ENCODE measurements at regions not wholly inside any gene's neighbourhood (a gene's known extent, or its start where the extent isn't known, plus 50 kb on each side); places are given as distances from the start of the nearest gene placed in this dataset.
A peak's percentile ranks its signal among the peaks of the same experiment; 100 is the strongest.

DNA sequence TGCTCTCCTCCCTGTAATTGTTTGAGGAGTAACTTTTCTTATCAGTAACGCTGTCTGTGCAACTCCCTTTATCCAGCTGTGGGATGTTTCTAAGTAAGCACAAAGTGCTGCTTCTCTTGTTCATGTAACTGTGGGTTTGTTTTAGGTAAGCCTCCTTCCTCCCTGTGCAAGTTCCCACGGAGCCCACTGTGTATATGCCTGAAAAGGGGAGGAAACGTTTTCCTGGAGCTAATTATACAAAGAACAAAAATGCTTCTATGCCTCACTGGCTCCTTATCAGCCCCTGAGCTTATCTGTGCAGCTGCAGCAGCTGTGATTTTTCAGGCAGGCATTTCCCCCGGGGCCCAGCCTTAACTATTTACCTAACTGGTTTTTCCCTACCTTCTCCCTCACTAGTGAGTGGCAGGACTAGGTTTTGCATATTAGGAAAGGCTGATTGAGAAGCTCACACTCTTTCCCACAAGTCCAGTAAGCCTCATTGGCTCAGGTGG, 593.4 kb upstream of the GHITM start:
- H2BK20ac ChIP-seq (ENCODE audit: low read length), result no peak overlapping the region
- FAIRE-seq, result no peak
- H3K18ac ChIP-seq (ENCODE audit: extremely low read depth, low read length), result no peak overlapping the region
- H4K91ac ChIP-seq (replicated peaks; ENCODE audit: insufficient read length, low read length), result no peak overlapping the region
- no peak overlapping the region for H3K56ac ChIP-seq (replicated peaks; ENCODE audit: insufficient read length, low read depth, low read length)
- H2BK12ac ChIP-seq (ENCODE audit: low read depth, low read length), result no peak overlapping the region
- no peak overlapping the region for H3K4me3 ChIP-seq (ENCODE audit: extremely low read depth in 1 of 4, insufficient read depth in 2 of 4, low read depth in 3 of 4, low read length in 4 of 4)
- H3K4me2 ChIP-seq (ENCODE audit: insufficient read depth in 1 of 2, low read depth in 2 of 2, low read length in 2 of 2), result no peak overlapping the region
- H4K8ac ChIP-seq (ENCODE audit: extremely low read depth, insufficient read depth, low read length), result no peak overlapping the region
- 0 out of 2 replicates have a peak overlapping the region, but pooled peaks have one; percentile 82 for H2AFZ ChIP-seq (ENCODE audit: low read length)
- DNase-seq (ENCODE audit: low read depth in 1 of 2, low spot score in 2 of 2), result no peak
- H2AK5ac ChIP-seq (ENCODE audit: low read depth, low read length), result no peak overlapping the region
- H2BK5ac ChIP-seq (ENCODE audit: low read depth, low read length), result no peak overlapping the region
- 66% methylated on average over 4 of the region's 4 CpGs; no CpG with 5 or more reads in 1 of the 2 experiments for WGBS, 2 experiments (ENCODE audit: extremely low coverage in 1 of 2, insufficient coverage in 1 of 2, insufficient read length in 1 of 2, insufficient replicate concordance in 2 of 2, low coverage in 1 of 2, low lambda C conversion rate in 2 of 2, missing lambda C conversion rate in 1 of 2)
- no peaks in the 10 kb centered on the region for H3K27me3 ChIP-seq (replicated peaks in 1 of 4; ENCODE audit: control insufficient read depth in 3 of 4, extremely low read depth in 1 of 4, insufficient read depth in 3 of 4, low read length in 3 of 4)
- H3K4me1 ChIP-seq (replicated peaks in 1 of 4; ENCODE audit: control insufficient read depth in 3 of 4, insufficient read depth in 4 of 4, low read length in 3 of 4), result peaks cover 0 to 14% (median 3%) of the 10 kb centered on the region in 4 experiments; a peak in 3 of 7 replicates
- no peaks in the 10 kb centered on the region for H3K79me2 ChIP-seq (ENCODE audit: control insufficient read depth in 1 of 2, insufficient read depth in 2 of 2, low read length in 2 of 2)
- no peak overlapping the region for H3K4ac ChIP-seq (replicated peaks; ENCODE audit: insufficient read length, low read depth, low read length)
- H3K36me3 ChIP-seq (ENCODE audit: control insufficient read depth in 2 of 4, insufficient read depth in 4 of 4, low read length in 3 of 4), result no peaks in the 10 kb centered on the region
- H3K27ac ChIP-seq (ENCODE audit: low read depth, low read length), result no peak overlapping the region
- ChIA-PET POLR2A (ENCODE audit: partially characterized antibody) (no interaction called here), CTCF (ENCODE audit: partially characterized antibody) (interaction anchor here (1.2 to 2.3 kb wide), 3 partner anchors 8 to 325 kb away, joined by 3 to 10 read pairs (median 4); no protein-coding TSS in a partner anchor)
- H3K23ac ChIP-seq (ENCODE audit: insufficient read length), result no peak overlapping the region
- H3K79me1 ChIP-seq (ENCODE audit: low read depth, low read length), result no peaks in the 10 kb centered on the region
- no peaks in the 10 kb centered on the region for H3K9me3 ChIP-seq (ENCODE audit: insufficient read depth in 2 of 2, low read depth in 1 of 2, low read length in 1 of 2)
- H3K14ac ChIP-seq (ENCODE audit: insufficient read length), result no peak overlapping the region
- no peaks in the 10 kb centered on the region for H3K23me2 ChIP-seq (ENCODE audit: low read depth, low read length)
- H2BK120ac ChIP-seq (replicated peaks; ENCODE audit: low read depth, low read length), result no peak overlapping the region
- no peak overlapping the region for H2BK15ac ChIP-seq (ENCODE audit: low read length)
- H4K5ac ChIP-seq (ENCODE audit: insufficient read length, low read depth, low read length), result no peak overlapping the region
- H3K9ac ChIP-seq (replicated peaks in 1 of 4; ENCODE audit: extremely low read depth in 1 of 4, low read depth in 3 of 4, low read length in 3 of 4), result no peak overlapping the region
- H4K20me1 ChIP-seq (replicated peaks in 1 of 2; ENCODE audit: control insufficient read depth in 1 of 2, insufficient read depth in 2 of 2, low read length in 2 of 2), result no peaks in the 10 kb centered on the region
- TF ChIP-seq EGR1 (IDR thresholded peaks at IDR 0.05; ENCODE audit: borderline replicate concordance, low read depth, low read length) (no peak), GTF2F1 (IDR thresholded peaks at IDR 0.05; ENCODE audit: borderline replicate concordance, low read depth, low read length) (no peak), POLR2AphosphoS5 (IDR thresholded peaks at IDR 0.05; ENCODE audit: low read depth, low read length) (no peak), RFX5 (IDR thresholded peaks at IDR 0.05; ENCODE audit: borderline replicate concordance, low read depth, low read length) (no peak), KDM5A (IDR thresholded peaks at IDR 0.05; ENCODE audit: low read length) (no peak), EP300 (IDR thresholded peaks at IDR 0.05; ENCODE audit: borderline replicate concordance in 1 of 2, low read depth in 2 of 2, low read length in 2 of 2) (no peak), ZNF274 (IDR thresholded peaks at IDR 0.05; ENCODE audit: borderline replicate concordance, extremely low read depth, low read length) (no peak), GABPA (IDR thresholded peaks at IDR 0.05; ENCODE audit: borderline replicate concordance, insufficient read depth, low read length) (no peak), RNF2 (IDR thresholded peaks at IDR 0.05; ENCODE audit: borderline replicate concordance, low read depth, low read length, missing control alignments, poor library complexity, severe bottlenecking) (no peak), CBX5 (IDR thresholded peaks at IDR 0.05; ENCODE audit: low read depth, low read length) (no peak), CEBPB (IDR thresholded peaks at IDR 0.05; ENCODE audit: low read depth, low read length) (no peak)
- TF ChIP-seq, protein P1, sequence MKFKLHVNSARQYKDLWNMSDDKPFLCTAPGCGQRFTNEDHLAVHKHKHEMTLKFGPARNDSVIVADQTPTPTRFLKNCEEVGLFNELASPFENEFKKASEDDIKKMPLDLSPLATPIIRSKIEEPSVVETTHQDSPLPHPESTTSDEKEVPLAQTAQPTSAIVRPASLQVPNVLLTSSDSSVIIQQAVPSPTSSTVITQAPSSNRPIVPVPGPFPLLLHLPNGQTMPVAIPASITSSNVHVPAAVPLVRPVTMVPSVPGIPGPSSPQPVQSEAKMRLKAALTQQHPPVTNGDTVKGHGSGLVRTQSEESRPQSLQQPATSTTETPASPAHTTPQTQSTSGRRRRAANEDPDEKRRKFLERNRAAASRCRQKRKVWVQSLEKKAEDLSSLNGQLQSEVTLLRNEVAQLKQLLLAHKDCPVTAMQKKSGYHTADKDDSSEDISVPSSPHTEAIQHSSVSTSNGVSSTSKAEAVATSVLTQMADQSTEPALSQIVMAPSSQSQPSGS (IDR thresholded peaks at IDR 0.05; ENCODE audit: low read length), result no peak
